ENCODE measurements at regions not wholly inside any gene's neighbourhood (a gene's known extent, or its start where the extent isn't known, plus 50 kb on each side); places are given as distances from the start of the nearest gene placed in this dataset.

- TF ChIP-seq CTCF (conservative IDR thresholded peaks at IDR 0.05) (no peak), ZFX (IDR thresholded peaks at IDR 0.05) (no peak)
Measured at GRCh38 chr3:51588724-51589123, 50.2 kb downstream of the RAD54L2 start.

Data from C4-2B (cell line).